GM23338 (cell line): ENCODE measurements at regions not wholly inside any gene's neighbourhood (a gene's known extent, or its start where the extent isn't known, plus 50 kb on each side); places are given as distances from the start of the nearest gene placed in this dataset.

ENCODE experiments used
- ATAC-seq: fragments of 200-7000 bp; cut with Tn5 transposase; 3 replicates; pipeline ENCODE4 v1.9.1; 2020
- DNase-seq: peaks from one replicate; pipeline ENCODE4 v3.0.0-alpha.2; 2015; ENCODE audit warnings: low spot score
- H2AFZ ChIP-seq: fragments of 200-600 bp; sonication (generic); 2 replicates; pipeline ENCODE4 v1.8.0; 2016; ENCODE audit warnings: antibody characterized with exemption, mild to moderate bottlenecking, moderate library complexity
- H3F3A ChIP-seq: fragments of 200-600 bp; sonication (generic); replicated peaks from 2 replicates; pipeline ENCODE4 v1.8.0; 2017; ENCODE audit warnings: antibody characterized with exemption, mixed run types, low read depth
- H3K27ac ChIP-seq: fragments of 200-600 bp; sonication (generic); 2 replicates; pipeline ENCODE4 v1.6.1; 2016; ENCODE audit warnings: low read depth
- H3K27me3 ChIP-seq: fragments of 200-600 bp; sonication (generic); 2 replicates; pipeline ENCODE4 v1.8.0; 2016; ENCODE audit warnings: mild to moderate bottlenecking, mixed run types, moderate library complexity; ENCODE audit not compliant: insufficient read depth
- H3K36me3 ChIP-seq: fragments of 200-600 bp; sonication (generic); 2 replicates; pipeline ENCODE4 v1.8.0; 2016; ENCODE audit warnings: mild to moderate bottlenecking; ENCODE audit not compliant: insufficient read depth
- H3K4me1 ChIP-seq: fragments of 200-600 bp; sonication (generic); 2 replicates; pipeline ENCODE4 v1.8.0; 2016; ENCODE audit warnings: mild to moderate bottlenecking, moderate library complexity; ENCODE audit not compliant: insufficient read depth
- H3K4me2 ChIP-seq: fragments of 200-600 bp; sonication (generic); 2 replicates; pipeline ENCODE4 v1.7.1; 2017; ENCODE audit warnings: mixed run types
- H3K4me3 ChIP-seq: fragments of 200-600 bp; sonication (generic); 2 replicates; pipeline ENCODE4 v1.6.1; 2016; ENCODE audit warnings: mixed run types
- H3K79me2 ChIP-seq: fragments of 200-600 bp; sonication (generic); replicated peaks from 2 replicates; pipeline ENCODE4 v1.8.0; 2017; ENCODE audit warnings: mild to moderate bottlenecking; ENCODE audit not compliant: insufficient read depth
- H3K9me2 ChIP-seq: fragments of 200-600 bp; sonication (generic); 2 replicates; pipeline ENCODE4 v1.8.0; 2017; ENCODE audit not compliant: insufficient read depth
- H4K20me1 ChIP-seq: fragments of 200-600 bp; sonication (generic); replicated peaks from 2 replicates; pipeline ENCODE4 v1.8.0; 2017; ENCODE audit warnings: mild to moderate bottlenecking; ENCODE audit not compliant: insufficient read depth
- H3K27ac Mint-ChIP-seq: 2 replicates; pipeline ENCODE4 v1.8.0; 2020; ENCODE audit warnings: inconsistent platforms, mild to moderate bottlenecking, moderate library complexity, mixed read lengths
- H3K27me3 Mint-ChIP-seq: 3 replicates; pipeline ENCODE4 v1.8.0; 2022; ENCODE audit warnings: low read depth, mild to moderate bottlenecking, moderate library complexity, mixed read lengths, inconsistent platforms; ENCODE audit not compliant: insufficient read depth, poor library complexity
- H3K36me3 Mint-ChIP-seq: 3 replicates; pipeline ENCODE4 v1.8.0; 2021; ENCODE audit warnings: low read depth, mild to moderate bottlenecking, inconsistent platforms, moderate library complexity, mixed read lengths
- H3K4me1 Mint-ChIP-seq: 3 replicates; pipeline ENCODE4 v1.8.0; 2020; ENCODE audit warnings: mild to moderate bottlenecking, inconsistent platforms, mixed read lengths
- H3K4me3 Mint-ChIP-seq: 3 replicates; pipeline ENCODE4 v1.8.0; 2021; ENCODE audit warnings: moderate library complexity, mild to moderate bottlenecking, inconsistent platforms, mixed read lengths
- H3K9me3 Mint-ChIP-seq: 3 replicates; pipeline ENCODE4 v1.8.0; 2020; ENCODE audit warnings: moderate library complexity, mild to moderate bottlenecking, inconsistent platforms, mixed read lengths
- EZH2 ChIP-seq: fragments of 200-600 bp; sonication (generic); IDR thresholded peaks from one replicate; pipeline ENCODE4 v1.8.0; 2017; ENCODE audit warnings: antibody characterized with exemption, mild to moderate bottlenecking, low read depth; ENCODE audit not compliant: unreplicated experiment
- EZH2phosphoT487 ChIP-seq: fragments of 200-600 bp; sonication (generic); IDR thresholded peaks from one replicate; pipeline ENCODE4 v1.8.1; 2018; ENCODE audit warnings: antibody characterized with exemption; ENCODE audit not compliant: unreplicated experiment
- STAT1 ChIP-seq: IDR thresholded peaks from one replicate; pipeline ENCODE4 v1.6.1; 2016; ENCODE audit warnings: antibody characterized with exemption; ENCODE audit not compliant: unreplicated experiment
- TF ChIP-seq, protein P1 (sequence below): IDR thresholded peaks from 2 replicates; pipeline ENCODE4 v1.6.1; 2016; ENCODE audit warnings: antibody characterized with exemption
- TF ChIP-seq, protein P2 (sequence below): fragments of 250-450 bp; sonication (Bioruptor Pico); IDR thresholded peaks from 2 replicates; pipeline ENCODE4 v1.5.0; 2020; ENCODE audit warnings: mild to moderate bottlenecking, moderate library complexity

DNA sequence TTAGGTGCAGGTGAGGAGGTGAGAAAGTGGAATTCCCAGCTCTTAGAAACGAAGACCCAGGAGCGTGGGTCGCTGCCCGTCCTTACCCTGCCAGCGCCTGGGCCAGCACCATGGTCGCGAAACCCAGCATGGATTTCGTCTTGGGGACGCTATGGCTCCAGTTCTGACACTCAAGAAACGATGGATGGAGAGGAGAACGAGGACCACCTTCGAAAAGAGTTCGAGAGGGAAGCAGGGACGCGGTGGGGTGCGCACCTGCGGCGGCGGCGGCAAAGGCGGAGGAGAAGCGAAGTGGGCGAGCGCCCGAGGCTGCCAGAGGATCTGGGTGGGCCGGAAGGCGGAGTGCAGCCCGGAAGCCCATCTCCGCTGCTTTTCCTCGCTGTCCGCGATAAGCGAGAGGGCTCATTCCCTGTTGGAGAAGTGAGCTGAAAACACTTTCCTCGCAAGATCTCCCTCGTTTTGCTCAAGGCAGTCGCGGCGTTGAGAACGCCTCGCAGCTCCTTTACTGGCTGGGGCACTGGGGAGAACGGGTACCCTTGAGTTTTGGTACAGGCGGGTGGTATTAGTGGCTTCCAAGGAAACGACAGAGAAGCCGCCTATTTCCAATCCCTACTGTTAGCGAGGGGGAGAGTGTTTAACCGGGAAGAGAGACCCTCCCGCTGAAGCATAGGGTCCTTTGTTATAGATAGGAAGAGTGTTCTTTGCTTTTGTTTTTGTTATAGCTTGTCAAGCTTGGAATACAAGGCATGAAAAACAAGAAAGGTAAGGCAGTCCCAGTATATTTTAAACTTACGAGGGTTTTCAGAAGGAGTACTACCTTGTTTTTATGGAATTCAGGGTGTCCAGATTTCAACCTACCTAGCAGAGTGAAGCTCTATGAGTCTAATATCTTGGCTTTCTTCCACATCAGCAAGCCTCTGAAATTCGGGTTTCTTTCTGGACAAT is 109.5 kb downstream of the TRIM27 start:
- H3K4me3 Mint-ChIP-seq: peak overlapping the region; percentile 83
- no peak overlapping the region for H3K27ac Mint-ChIP-seq
- Histone ChIP-seq H3K27ac (no peak overlapping the region), H3F3A (peaks cover 31% of the 10 kb centered on the region), H3K4me2 (peak overlapping the region; percentile 99), H3K4me3 (peak overlapping the region; percentile 75), H3K4me1 (peaks cover 61% of the 10 kb centered on the region), H3K9me2 (no peaks in the 10 kb centered on the region), H3K27me3 (peaks cover 100% of the 10 kb centered on the region), H4K20me1 (peaks cover 7% of the 10 kb centered on the region; the same call in 1 of the 2 replicates), H2AFZ (0 out of 2 replicates have a peak overlapping the region, but pooled peaks have one; percentile 38), H3K79me2 (no peaks in the 10 kb centered on the region), H3K36me3 (no peaks in the 10 kb centered on the region)
- ATAC-seq (peak; percentile 20), DNase-seq (peak; percentile 69)
- H3K9me3 Mint-ChIP-seq: peaks cover 7% of the 10 kb centered on the region; the same call in 2 of the 3 replicates
- TF ChIP-seq STAT1 (no peak), EZH2 (peak; percentile 89), EZH2phosphoT487 (peak; percentile 78)
- TF ChIP-seq, protein P1, sequence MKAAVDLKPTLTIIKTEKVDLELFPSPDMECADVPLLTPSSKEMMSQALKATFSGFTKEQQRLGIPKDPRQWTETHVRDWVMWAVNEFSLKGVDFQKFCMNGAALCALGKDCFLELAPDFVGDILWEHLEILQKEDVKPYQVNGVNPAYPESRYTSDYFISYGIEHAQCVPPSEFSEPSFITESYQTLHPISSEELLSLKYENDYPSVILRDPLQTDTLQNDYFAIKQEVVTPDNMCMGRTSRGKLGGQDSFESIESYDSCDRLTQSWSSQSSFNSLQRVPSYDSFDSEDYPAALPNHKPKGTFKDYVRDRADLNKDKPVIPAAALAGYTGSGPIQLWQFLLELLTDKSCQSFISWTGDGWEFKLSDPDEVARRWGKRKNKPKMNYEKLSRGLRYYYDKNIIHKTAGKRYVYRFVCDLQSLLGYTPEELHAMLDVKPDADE: no peak; the same call in 1 of the 2 replicates
- TF ChIP-seq, protein P2, sequence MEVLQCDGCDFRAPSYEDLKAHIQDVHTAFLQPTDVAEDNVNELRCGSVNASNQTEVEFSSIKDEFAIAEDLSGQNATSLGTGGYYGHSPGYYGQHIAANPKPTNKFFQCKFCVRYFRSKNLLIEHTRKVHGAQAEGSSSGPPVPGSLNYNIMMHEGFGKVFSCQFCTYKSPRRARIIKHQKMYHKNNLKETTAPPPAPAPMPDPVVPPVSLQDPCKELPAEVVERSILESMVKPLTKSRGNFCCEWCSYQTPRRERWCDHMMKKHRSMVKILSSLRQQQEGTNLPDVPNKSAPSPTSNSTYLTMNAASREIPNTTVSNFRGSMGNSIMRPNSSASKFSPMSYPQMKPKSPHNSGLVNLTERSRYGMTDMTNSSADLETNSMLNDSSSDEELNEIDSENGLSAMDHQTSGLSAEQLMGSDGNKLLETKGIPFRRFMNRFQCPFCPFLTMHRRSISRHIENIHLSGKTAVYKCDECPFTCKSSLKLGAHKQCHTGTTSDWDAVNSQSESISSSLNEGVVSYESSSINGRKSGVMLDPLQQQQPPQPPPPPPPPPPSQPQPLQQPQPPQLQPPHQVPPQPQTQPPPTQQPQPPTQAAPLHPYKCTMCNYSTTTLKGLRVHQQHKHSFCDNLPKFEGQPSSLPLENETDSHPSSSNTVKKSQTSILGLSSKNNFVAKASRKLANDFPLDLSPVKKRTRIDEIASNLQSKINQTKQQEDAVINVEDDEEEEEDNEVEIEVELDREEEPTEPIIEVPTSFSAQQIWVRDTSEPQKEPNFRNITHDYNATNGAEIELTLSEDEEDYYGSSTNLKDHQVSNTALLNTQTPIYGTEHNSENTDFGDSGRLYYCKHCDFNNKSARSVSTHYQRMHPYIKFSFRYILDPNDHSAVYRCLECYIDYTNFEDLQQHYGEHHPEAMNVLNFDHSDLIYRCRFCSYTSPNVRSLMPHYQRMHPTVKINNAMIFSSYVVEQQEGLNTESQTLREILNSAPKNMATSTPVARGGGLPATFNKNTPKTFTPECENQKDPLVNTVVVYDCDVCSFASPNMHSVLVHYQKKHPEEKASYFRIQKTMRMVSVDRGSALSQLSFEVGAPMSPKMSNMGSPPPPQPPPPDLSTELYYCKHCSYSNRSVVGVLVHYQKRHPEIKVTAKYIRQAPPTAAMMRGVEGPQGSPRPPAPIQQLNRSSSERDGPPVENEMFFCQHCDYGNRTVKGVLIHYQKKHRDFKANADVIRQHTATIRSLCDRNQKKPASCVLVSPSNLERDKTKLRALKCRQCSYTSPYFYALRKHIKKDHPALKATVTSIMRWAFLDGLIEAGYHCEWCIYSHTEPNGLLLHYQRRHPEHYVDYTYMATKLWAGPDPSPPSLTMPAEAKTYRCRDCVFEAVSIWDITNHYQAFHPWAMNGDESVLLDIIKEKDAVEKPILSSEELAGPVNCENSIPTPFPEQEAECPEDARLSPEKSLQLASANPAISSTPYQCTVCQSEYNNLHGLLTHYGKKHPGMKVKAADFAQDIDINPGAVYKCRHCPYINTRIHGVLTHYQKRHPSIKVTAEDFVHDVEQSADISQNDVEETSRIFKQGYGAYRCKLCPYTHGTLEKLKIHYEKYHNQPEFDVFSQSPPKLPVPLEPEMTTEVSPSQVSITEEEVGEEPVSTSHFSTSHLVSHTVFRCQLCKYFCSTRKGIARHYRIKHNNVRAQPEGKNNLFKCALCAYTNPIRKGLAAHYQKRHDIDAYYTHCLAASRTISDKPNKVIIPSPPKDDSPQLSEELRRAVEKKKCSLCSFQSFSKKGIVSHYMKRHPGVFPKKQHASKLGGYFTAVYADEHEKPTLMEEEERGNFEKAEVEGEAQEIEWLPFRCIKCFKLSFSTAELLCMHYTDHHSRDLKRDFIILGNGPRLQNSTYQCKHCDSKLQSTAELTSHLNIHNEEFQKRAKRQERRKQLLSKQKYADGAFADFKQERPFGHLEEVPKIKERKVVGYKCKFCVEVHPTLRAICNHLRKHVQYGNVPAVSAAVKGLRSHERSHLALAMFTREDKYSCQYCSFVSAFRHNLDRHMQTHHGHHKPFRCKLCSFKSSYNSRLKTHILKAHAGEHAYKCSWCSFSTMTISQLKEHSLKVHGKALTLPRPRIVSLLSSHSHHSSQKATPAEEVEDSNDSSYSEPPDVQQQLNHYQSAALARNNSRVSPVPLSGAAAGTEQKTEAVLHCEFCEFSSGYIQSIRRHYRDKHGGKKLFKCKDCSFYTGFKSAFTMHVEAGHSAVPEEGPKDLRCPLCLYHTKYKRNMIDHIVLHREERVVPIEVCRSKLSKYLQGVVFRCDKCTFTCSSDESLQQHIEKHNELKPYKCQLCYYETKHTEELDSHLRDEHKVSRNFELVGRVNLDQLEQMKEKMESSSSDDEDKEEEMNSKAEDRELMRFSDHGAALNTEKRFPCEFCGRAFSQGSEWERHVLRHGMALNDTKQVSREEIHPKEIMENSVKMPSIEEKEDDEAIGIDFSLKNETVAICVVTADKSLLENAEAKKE: no peak
- H3K4me1 Mint-ChIP-seq: peaks cover 63% of the 10 kb centered on the region
- peaks cover 99% of the 10 kb centered on the region for H3K27me3 Mint-ChIP-seq
- H3K36me3 Mint-ChIP-seq: no peaks in the 10 kb centered on the region
